H9 (cell line): ENCODE measurements at regions not wholly inside any gene's neighbourhood (a gene's known extent, or its start where the extent isn't known, plus 50 kb on each side); places are given as distances from the start of the nearest gene placed in this dataset.

Experiments
- DNase-seq: peaks from one replicate; pipeline ENCODE4 v3.0.0-alpha.2; 2017
- H2AFZ ChIP-seq: one replicate; pipeline ENCODE4 v1.6.1; 2013; ENCODE audit warnings: mild to moderate bottlenecking, low read length, control low read depth, moderate library complexity
- H2AK5ac ChIP-seq: 2 replicates; pipeline ENCODE4 v1.6.1; 2013; ENCODE audit warnings: low read length, control low read depth, mixed read lengths; ENCODE audit not compliant: insufficient read length
- H2BK120ac ChIP-seq: one replicate; pipeline ENCODE4 v1.6.1; 2013; ENCODE audit warnings: low read depth, mild to moderate bottlenecking, low read length, control low read depth, inconsistent platforms; ENCODE audit not compliant: poor library complexity, severe bottlenecking
- H2BK12ac ChIP-seq: 2 replicates; pipeline ENCODE4 v1.6.1; 2013; ENCODE audit warnings: low read length, control low read depth, mixed read lengths, low read depth; ENCODE audit not compliant: insufficient read length
- H2BK15ac ChIP-seq: 2 replicates; pipeline ENCODE4 v1.6.1; 2013; ENCODE audit warnings: low read depth, low read length, control low read depth
- H2BK20ac ChIP-seq: one replicate; pipeline ENCODE4 v1.6.1; 2013; ENCODE audit warnings: low read depth, mild to moderate bottlenecking, low read length, control low read depth, inconsistent platforms; ENCODE audit not compliant: poor library complexity, severe bottlenecking
- H2BK5ac ChIP-seq: 2 replicates; pipeline ENCODE4 v1.6.1; 2013; ENCODE audit warnings: low read length, control low read depth, mixed read lengths; ENCODE audit not compliant: insufficient read length
- H3K14ac ChIP-seq: 2 replicates; pipeline ENCODE4 v1.6.1; 2013; ENCODE audit warnings: low read length, control low read depth; ENCODE audit not compliant: insufficient read depth
- H3K18ac ChIP-seq: 2 replicates; pipeline ENCODE4 v1.6.1; 2013; ENCODE audit warnings: low read depth, mild to moderate bottlenecking, mixed read lengths, low read length, control low read depth; ENCODE audit not compliant: insufficient read length
- H3K23ac ChIP-seq: 2 replicates; pipeline ENCODE4 v1.6.1; 2013; ENCODE audit warnings: low read length, control low read depth, mixed read lengths, low read depth; ENCODE audit not compliant: insufficient read length
- H3K23me2 ChIP-seq: 2 replicates; pipeline ENCODE4 v1.6.1; 2013; ENCODE audit warnings: low read depth, mild to moderate bottlenecking, mixed read lengths, low read length, control low read depth; ENCODE audit not compliant: insufficient read length, poor library complexity, severe bottlenecking
- H3K27ac ChIP-seq: 2 replicates; pipeline ENCODE4 v1.5.1; 2013; ENCODE audit warnings: low read length, control low read depth, mixed read lengths, low read depth; ENCODE audit not compliant: insufficient read length
- H3K27me3 ChIP-seq: 2 replicates; pipeline ENCODE4 v1.6.1; 2013; ENCODE audit warnings: low read length, control low read depth, inconsistent platforms; ENCODE audit not compliant: insufficient read depth
- H3K4ac ChIP-seq: 2 replicates; pipeline ENCODE4 v1.6.1; 2013; ENCODE audit warnings: low read depth, mild to moderate bottlenecking, control low read depth, inconsistent platforms, low read length, moderate library complexity
- H3K4me1 ChIP-seq: 2 replicates; pipeline ENCODE4 v1.6.1; 2013; ENCODE audit warnings: low read length, control low read depth, inconsistent platforms; ENCODE audit not compliant: insufficient read depth
- H3K4me2 ChIP-seq: 2 replicates; pipeline ENCODE4 v1.6.1; 2013; ENCODE audit warnings: low read length, control low read depth, mixed read lengths; ENCODE audit not compliant: insufficient read length, insufficient read depth
- H3K56ac ChIP-seq: 2 replicates; pipeline ENCODE4 v1.6.1; 2013; ENCODE audit warnings: low read depth, mild to moderate bottlenecking, mixed read lengths, low read length, control low read depth; ENCODE audit not compliant: insufficient read length
- H3K79me1 ChIP-seq: 2 replicates; pipeline ENCODE4 v1.6.1; 2013; ENCODE audit warnings: low read depth, mild to moderate bottlenecking, moderate library complexity, low read length, control low read depth, inconsistent platforms; ENCODE audit not compliant: insufficient read depth, poor library complexity, severe bottlenecking
- H3K79me2 ChIP-seq: 2 replicates; pipeline ENCODE4 v1.6.1; 2013; ENCODE audit warnings: low read length, control low read depth, inconsistent platforms; ENCODE audit not compliant: insufficient read depth
- H3K9ac ChIP-seq: 2 replicates; pipeline ENCODE4 v1.6.1; 2013; ENCODE audit warnings: low read length, control low read depth, mixed read lengths; ENCODE audit not compliant: insufficient read length; ENCODE audit errors: extremely low read depth
- H3K9me3 ChIP-seq: one replicate; pipeline ENCODE4 v1.6.1; 2013; ENCODE audit warnings: low read depth, low read length, inconsistent platforms; ENCODE audit not compliant: control insufficient read depth
- H3T11ph ChIP-seq: one replicate; pipeline ENCODE4 v1.6.1; 2013; ENCODE audit warnings: mild to moderate bottlenecking, low read length, control low read depth, inconsistent platforms
- H4K20me1 ChIP-seq: one replicate; pipeline ENCODE4 v1.6.1; 2013; ENCODE audit not compliant: control insufficient read depth, insufficient read length, insufficient read depth
- H4K5ac ChIP-seq: 2 replicates; pipeline ENCODE4 v1.6.1; 2013; ENCODE audit warnings: low read depth, mild to moderate bottlenecking, mixed read lengths, low read length, control low read depth; ENCODE audit not compliant: insufficient read length
- H4K8ac ChIP-seq: replicated peaks from 2 replicates; pipeline ENCODE4 v1.6.1; 2013; ENCODE audit warnings: low read length, control low read depth, mixed read lengths, low read depth; ENCODE audit not compliant: insufficient read length
- H4K91ac ChIP-seq: 2 replicates; pipeline ENCODE4 v1.6.1; 2013; ENCODE audit warnings: low read depth, mild to moderate bottlenecking, moderate library complexity, mixed read lengths, low read length, control low read depth; ENCODE audit not compliant: insufficient read length
- H3K27ac Mint-ChIP-seq, 3 experiments: 2 replicates in 2 of 3; 3 replicates in 1 of 3; pipeline ENCODE4 v1.8.0; 2020 to 2021; ENCODE audit warnings: mixed read lengths in 3 of 3, mild to moderate bottlenecking in 1 of 3, moderate library complexity in 1 of 3
- H3K27me3 Mint-ChIP-seq: 2 replicates; pipeline ENCODE4 v1.8.0; 2021; ENCODE audit warnings: low read depth, mild to moderate bottlenecking, moderate library complexity, mixed read lengths
- H3K36me3 Mint-ChIP-seq, 3 experiments: 2 replicates in 2 of 3; 3 replicates in 1 of 3; pipeline ENCODE4 v1.8.0; 2020 to 2021; ENCODE audit warnings: low read depth in 3 of 3, mixed read lengths in 3 of 3; ENCODE audit not compliant: insufficient read depth in 1 of 3
- H3K4me1 Mint-ChIP-seq, 2 experiments: 2 replicates each; pipeline ENCODE4 v1.8.0; 2020; ENCODE audit warnings: mixed read lengths in 2 of 2
- H3K4me3 Mint-ChIP-seq, 2 experiments: 2 replicates in 1 of 2; 3 replicates in 1 of 2; pipeline ENCODE4 v1.8.0; 2020 to 2021; ENCODE audit warnings: mild to moderate bottlenecking in 2 of 2, mixed read lengths in 2 of 2, moderate library complexity in 1 of 2
- H3K9me3 Mint-ChIP-seq, 2 experiments: 2 replicates in 1 of 2; 3 replicates in 1 of 2; pipeline ENCODE4 v1.8.0; 2020; ENCODE audit warnings: mild to moderate bottlenecking in 2 of 2, mixed read lengths in 2 of 2, moderate library complexity in 1 of 2
- WGBS: extraction: QIAGEN DNeasy Blood & Tissue Kit; methylation state at CpG from one replicate; pipeline ENCODE4 v1.1.7; 2013; ENCODE audit warnings: missing lambda C conversion rate, low lambda C conversion rate, mixed read lengths; ENCODE audit not compliant: insufficient read length; ENCODE audit errors: extremely low coverage; 5-methylcytosine and 5-hydroxymethylcytosine counted together
- TF ChIP-seq, protein P1 (sequence below): fragments of 200-600 bp; sonication (generic); conservative IDR thresholded peaks from 3 replicates; pipeline ENCODE4 v1.8.0; 2021; ENCODE audit warnings: antibody characterized with exemption, mild to moderate bottlenecking

GRCh38 chr3:66675366-66675765 is 174.5 kb upstream of the LRIG1 start:
- H4K5ac ChIP-seq: no peak overlapping the region
- Mint-ChIP-seq H3K27ac (no peak overlapping the region), H3K4me1 (no peaks in the 10 kb centered on the region; a peak in 1 of 4 replicates), H3K27me3 (peaks cover 2% of the 10 kb centered on the region; the same call in 1 of the 2 replicates), H3K9me3 (0 out of 5 replicates have a peak, but pooled peaks cover 0 to 2% of the 10 kb centered on the region in 2 experiments), H3K36me3 (peaks cover 0 to 1% (median 0%) of the 10 kb centered on the region in 3 experiments; a peak in 1 of 7 replicates), H3K4me3 (no peak overlapping the region)
- no peak overlapping the region for H4K8ac ChIP-seq
- no peak overlapping the region for H3K27ac ChIP-seq
- TF ChIP-seq, protein P1, sequence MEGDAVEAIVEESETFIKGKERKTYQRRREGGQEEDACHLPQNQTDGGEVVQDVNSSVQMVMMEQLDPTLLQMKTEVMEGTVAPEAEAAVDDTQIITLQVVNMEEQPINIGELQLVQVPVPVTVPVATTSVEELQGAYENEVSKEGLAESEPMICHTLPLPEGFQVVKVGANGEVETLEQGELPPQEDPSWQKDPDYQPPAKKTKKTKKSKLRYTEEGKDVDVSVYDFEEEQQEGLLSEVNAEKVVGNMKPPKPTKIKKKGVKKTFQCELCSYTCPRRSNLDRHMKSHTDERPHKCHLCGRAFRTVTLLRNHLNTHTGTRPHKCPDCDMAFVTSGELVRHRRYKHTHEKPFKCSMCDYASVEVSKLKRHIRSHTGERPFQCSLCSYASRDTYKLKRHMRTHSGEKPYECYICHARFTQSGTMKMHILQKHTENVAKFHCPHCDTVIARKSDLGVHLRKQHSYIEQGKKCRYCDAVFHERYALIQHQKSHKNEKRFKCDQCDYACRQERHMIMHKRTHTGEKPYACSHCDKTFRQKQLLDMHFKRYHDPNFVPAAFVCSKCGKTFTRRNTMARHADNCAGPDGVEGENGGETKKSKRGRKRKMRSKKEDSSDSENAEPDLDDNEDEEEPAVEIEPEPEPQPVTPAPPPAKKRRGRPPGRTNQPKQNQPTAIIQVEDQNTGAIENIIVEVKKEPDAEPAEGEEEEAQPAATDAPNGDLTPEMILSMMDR: no peak
- no peak overlapping the region for H2BK12ac ChIP-seq
- H3K4ac ChIP-seq: no peak overlapping the region
- H3K79me1 ChIP-seq: no peaks in the 10 kb centered on the region
- no peak overlapping the region for H2AK5ac ChIP-seq
- no peak overlapping the region for H3T11ph ChIP-seq
- no peak overlapping the region for H2BK15ac ChIP-seq
- H3K9ac ChIP-seq: no peak overlapping the region
- no peaks in the 10 kb centered on the region for H3K4me1 ChIP-seq
- no peak overlapping the region for H2BK20ac ChIP-seq
- no peak overlapping the region for H3K18ac ChIP-seq
- no peaks in the 10 kb centered on the region for H3K9me3 ChIP-seq
- H2BK120ac ChIP-seq: no peak overlapping the region
- no CpG with 5 or more reads among the region's 1 CpG for WGBS
- H3K14ac ChIP-seq: no peak overlapping the region
- no peak overlapping the region for H2AFZ ChIP-seq
- no peaks in the 10 kb centered on the region for H3K23me2 ChIP-seq
- no peak overlapping the region for H2BK5ac ChIP-seq
- H3K27me3 ChIP-seq: no peaks in the 10 kb centered on the region
- no peaks in the 10 kb centered on the region for H3K79me2 ChIP-seq
- no peak overlapping the region for H3K4me2 ChIP-seq
- H3K56ac ChIP-seq: no peak overlapping the region
- H4K91ac ChIP-seq: no peak overlapping the region
- no peak overlapping the region for H3K23ac ChIP-seq
- no peak for DNase-seq
- no peaks in the 10 kb centered on the region for H4K20me1 ChIP-seq
